Transverse colon (tissue), 4 donors: ENCODE measurements at regions not wholly inside any gene's neighbourhood (a gene's known extent, or its start where the extent isn't known, plus 50 kb on each side); places are given as distances from the start of the nearest gene placed in this dataset.

Source experiments
- DNase-seq: peaks from one replicate; pipeline ENCODE4 v3.0.0-alpha.2; 2019
- H3K27ac ChIP-seq, 4 donors: fragments of 200-600 bp; sonication (generic); 2 replicates each; pipeline ENCODE4 v1.5.1; 2016 to 2018; ENCODE audit warnings: inconsistent platforms in 4 of 4
- H3K27me3 ChIP-seq: fragments of 200-600 bp; sonication (generic); 2 replicates; pipeline ENCODE4 v1.5.1; 2017; ENCODE audit warnings: inconsistent platforms
- H3K36me3 ChIP-seq, 4 donors: fragments of 200-600 bp; sonication (generic); 2 replicates each; pipeline ENCODE4 v1.5.1; 2017 to 2019; ENCODE audit warnings: inconsistent platforms in 4 of 4
- H3K4me1 ChIP-seq, 4 donors: fragments of 200-600 bp; sonication (generic); 2 replicates each; pipeline ENCODE4 v1.5.1; 2017 to 2020; ENCODE audit warnings: inconsistent platforms in 4 of 4
- H3K4me3 ChIP-seq, 4 donors: fragments of 200-600 bp; sonication (generic); 1 replicate in 1 of 4; 2 replicates in 3 of 4; pipeline versions ENCODE4 v1.5.1 to v1.6.1; 2017 to 2019; ENCODE audit warnings: inconsistent platforms in 4 of 4
- H3K9me3 ChIP-seq, 2 donors: fragments of 200-600 bp; sonication (generic); 2 replicates each; pipeline ENCODE4 v1.5.1; 2017 to 2019; ENCODE audit warnings: inconsistent platforms in 2 of 2
- EP300 ChIP-seq: sonication (generic); formaldehyde crosslinking; IDR thresholded peaks from one replicate; pipeline ENCODE4 v1.6.1; 2017; ENCODE audit warnings: antibody characterized with exemption, low read depth
- POLR2A ChIP-seq: fragments of 450-650 bp; IDR thresholded peaks from one replicate; pipeline ENCODE4 v1.6.1; 2016; ENCODE audit warnings: antibody characterized with exemption, mild to moderate bottlenecking, moderate library complexity
- POLR2AphosphoS5 ChIP-seq, 3 donors: sonication (generic); formaldehyde crosslinking; IDR thresholded peaks; one replicate each; pipeline ENCODE4 v1.6.1; 2016; ENCODE audit warnings: antibody characterized with exemption in 3 of 3
- WGBS, 2 donors: methylation state at CpG; one replicate each; pipeline ENCODE4 v1.1.5; 2018; ENCODE audit warnings: low coverage in 1 of 2; 5-methylcytosine and 5-hydroxymethylcytosine counted together
- in situ Hi-C, 4 donors: fragments of 200-750 bp; cut with MboI; loops; one replicate each; pipeline versions ENCODE4 v1.15.0 to v1.15.1; 2017; ENCODE audit warnings: low sequenced_read_pairs in 3 of 4, low pct_ligation_motif_present in 1 of 4, low pct_unique_long_range_greater_than_20kb in 1 of 4
- intact Hi-C: fragments of 100-400 bp; cut with DNase I; formaldehyde crosslinking; loops from one replicate; pipeline ENCODE4 v1.15.1; 2023; ENCODE audit warnings: low total_unique reads
- TF ChIP-seq, protein P1 (sequence below), 5 experiments: fragments of 200-600 bp in 3 of 5; fragments of 450-650 bp in 2 of 5; sonication (generic) in 3 of 5; IDR thresholded peaks; 1 replicate in 2 of 5; 2 replicates in 3 of 5; pipeline ENCODE4 v1.5.1; 2016 to 2017; ENCODE audit warnings: antibody characterized with exemption in 5 of 5, inconsistent platforms in 3 of 5, mild to moderate bottlenecking in 2 of 5, moderate library complexity in 1 of 5

- H3K27ac ChIP-seq, result no peak overlapping the region
- no peaks in the 10 kb centered on the region for H3K9me3 ChIP-seq
- DNase-seq, result no peak
- 80 to 83% methylated on average over 1 of the region's 1 CpG for WGBS, 2 donors
- no peaks in the 10 kb centered on the region for H3K36me3 ChIP-seq
- in situ Hi-C loops, result no loop called here
- H3K27me3 ChIP-seq, result no peaks in the 10 kb centered on the region
- TF ChIP-seq EP300 (no peak), POLR2AphosphoS5 (IDR thresholded peaks at IDR 0.05) (no peak), POLR2A (no peak)
- TF ChIP-seq, protein P1, sequence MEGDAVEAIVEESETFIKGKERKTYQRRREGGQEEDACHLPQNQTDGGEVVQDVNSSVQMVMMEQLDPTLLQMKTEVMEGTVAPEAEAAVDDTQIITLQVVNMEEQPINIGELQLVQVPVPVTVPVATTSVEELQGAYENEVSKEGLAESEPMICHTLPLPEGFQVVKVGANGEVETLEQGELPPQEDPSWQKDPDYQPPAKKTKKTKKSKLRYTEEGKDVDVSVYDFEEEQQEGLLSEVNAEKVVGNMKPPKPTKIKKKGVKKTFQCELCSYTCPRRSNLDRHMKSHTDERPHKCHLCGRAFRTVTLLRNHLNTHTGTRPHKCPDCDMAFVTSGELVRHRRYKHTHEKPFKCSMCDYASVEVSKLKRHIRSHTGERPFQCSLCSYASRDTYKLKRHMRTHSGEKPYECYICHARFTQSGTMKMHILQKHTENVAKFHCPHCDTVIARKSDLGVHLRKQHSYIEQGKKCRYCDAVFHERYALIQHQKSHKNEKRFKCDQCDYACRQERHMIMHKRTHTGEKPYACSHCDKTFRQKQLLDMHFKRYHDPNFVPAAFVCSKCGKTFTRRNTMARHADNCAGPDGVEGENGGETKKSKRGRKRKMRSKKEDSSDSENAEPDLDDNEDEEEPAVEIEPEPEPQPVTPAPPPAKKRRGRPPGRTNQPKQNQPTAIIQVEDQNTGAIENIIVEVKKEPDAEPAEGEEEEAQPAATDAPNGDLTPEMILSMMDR (IDR thresholded peaks at IDR 0.05), result no peak
- H3K4me1 ChIP-seq, result no peaks in the 10 kb centered on the region
- intact Hi-C loops, result no loop called here
- H3K4me3 ChIP-seq, result no peak overlapping the region
Observed at GRCh38 chr6:140175486-140175885, 801.0 kb upstream of the CITED2 start.

DNA sequence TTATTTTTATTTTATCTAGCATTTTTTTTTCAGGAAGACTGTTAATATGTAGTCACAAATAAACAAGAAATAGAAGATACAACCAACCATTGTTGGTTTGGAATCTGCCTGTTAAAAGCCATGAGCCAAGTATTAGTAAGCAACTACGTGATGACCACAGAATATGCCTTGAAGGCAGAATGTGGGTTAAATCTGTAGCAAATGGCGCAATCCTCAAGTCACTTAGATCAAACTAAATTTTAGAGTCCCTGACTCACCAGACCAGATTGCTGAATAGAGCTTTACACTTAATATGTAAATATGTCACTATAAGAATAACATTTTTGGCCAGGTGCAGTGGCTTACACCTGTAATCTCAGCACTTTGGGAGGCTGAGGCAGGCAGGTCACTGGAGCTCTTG, 800.1 kb upstream of the CITED2 start:
- H3K27me3 ChIP-seq, result no peaks in the 10 kb centered on the region
- 91 to 95% methylated on average over 2 of the region's 2 CpGs for WGBS, 2 donors
- in situ Hi-C loops, result no loop called here
- no peaks in the 10 kb centered on the region for H3K36me3 ChIP-seq
- no peak overlapping the region for H3K27ac ChIP-seq
- no peak overlapping the region for H3K4me3 ChIP-seq
- TF ChIP-seq EP300 (no peak), POLR2AphosphoS5 (IDR thresholded peaks at IDR 0.05) (no peak), POLR2A (no peak)
- TF ChIP-seq, protein P1 (IDR thresholded peaks at IDR 0.05), result no peak
- no peaks in the 10 kb centered on the region for H3K4me1 ChIP-seq
- H3K9me3 ChIP-seq, result no peaks in the 10 kb centered on the region
- intact Hi-C loops, result no loop called here
- no peak for DNase-seq

GRCh38 chr6:140168365-140168764, 793.9 kb upstream of the CITED2 start:
- TF ChIP-seq, protein P1 (IDR thresholded peaks at IDR 0.05), result no peak
- TF ChIP-seq EP300 (no peak), POLR2A (no peak), POLR2AphosphoS5 (IDR thresholded peaks at IDR 0.05) (no peak)

GRCh38 chr6:140160909-140161308, 786.5 kb upstream of the CITED2 start:
- H3K9me3 ChIP-seq, result no peaks in the 10 kb centered on the region
- no peaks in the 10 kb centered on the region for H3K36me3 ChIP-seq
- intact Hi-C loops (no loop called here), in situ Hi-C loops (no loop called here)
- no peak overlapping the region for H3K27ac ChIP-seq
- TF ChIP-seq EP300 (no peak), POLR2AphosphoS5 (IDR thresholded peaks at IDR 0.05) (no peak), POLR2A (no peak)
- TF ChIP-seq, protein P1 (IDR thresholded peaks at IDR 0.05), result no peak
- no peak for DNase-seq
- no peaks in the 10 kb centered on the region for H3K27me3 ChIP-seq
- H3K4me3 ChIP-seq, result no peak overlapping the region
- WGBS, 2 donors, result 67 to 82% methylated on average over 1 of the region's 1 CpG
- H3K4me1 ChIP-seq, result no peaks in the 10 kb centered on the region

More at GRCh38 chr6:140168365-140168764, 793.9 kb upstream of the CITED2 start:
- no peak overlapping the region for H3K4me3 ChIP-seq
- H3K27me3 ChIP-seq, result no peaks in the 10 kb centered on the region
- H3K36me3 ChIP-seq, result no peaks in the 10 kb centered on the region
- no peaks in the 10 kb centered on the region for H3K4me1 ChIP-seq
- no peak for DNase-seq
- H3K9me3 ChIP-seq, result no peaks in the 10 kb centered on the region
- 87 to 90% methylated on average over 3 of the region's 3 CpGs for WGBS, 2 donors
- in situ Hi-C loops, result no loop called here
- no peak overlapping the region for H3K27ac ChIP-seq
- intact Hi-C loops, result no loop called here
